ENCODE measurements at regions not wholly inside any gene's neighbourhood (a gene's known extent, or its start where the extent isn't known, plus 50 kb on each side); places are given as distances from the start of the nearest gene placed in this dataset.

DNA sequence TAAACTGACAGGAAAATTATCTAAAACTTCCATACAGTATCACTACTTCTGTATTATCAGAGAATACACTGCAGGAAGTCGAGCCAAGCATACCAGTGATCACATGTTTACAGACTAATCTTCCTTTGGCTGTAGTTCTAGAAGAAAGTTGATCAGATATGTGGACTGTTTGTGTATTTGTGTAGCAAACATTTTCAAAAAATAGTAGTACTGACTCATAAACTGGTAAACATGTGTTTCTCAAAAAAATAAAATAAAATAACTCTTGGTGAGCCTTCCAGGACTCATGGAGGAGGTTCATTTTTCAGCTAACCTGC is 148.9 kb upstream of the SLC39A10 start:
- peaks cover 3% of the 10 kb centered on the region; the same call in 1 of the 2 replicates for H3K9me3 ChIP-seq (ENCODE audit: insufficient read depth, low read depth, low read length)
- no peaks in the 10 kb centered on the region for H3K36me3 ChIP-seq (ENCODE audit: insufficient read depth, low read length)
- 91% methylated on average over 1 of the region's 1 CpG for WGBS
- no peak overlapping the region for H3K4me3 ChIP-seq (ENCODE audit: low read length)
- H3K27me3 ChIP-seq (ENCODE audit: insufficient read depth, low read length): no peaks in the 10 kb centered on the region
- no peak overlapping the region for H3K27ac ChIP-seq (ENCODE audit: low read depth, low read length)
- H3K9ac ChIP-seq (ENCODE audit: low read depth, low read length): no peak overlapping the region
- H3K4me1 ChIP-seq (ENCODE audit: insufficient read depth, low read length): no peaks in the 10 kb centered on the region

- H3K27ac ChIP-seq (ENCODE audit: low read depth, low read length): no peak overlapping the region
- WGBS: 86% methylated on average over 3 of the region's 3 CpGs
- no peaks in the 10 kb centered on the region for H3K4me1 ChIP-seq (ENCODE audit: insufficient read depth, low read length)
- no peak overlapping the region for H3K9ac ChIP-seq (ENCODE audit: low read depth, low read length)
- no peaks in the 10 kb centered on the region for H3K36me3 ChIP-seq (ENCODE audit: insufficient read depth, low read length)
- no peaks in the 10 kb centered on the region for H3K27me3 ChIP-seq (ENCODE audit: insufficient read depth, low read length)
- no peak overlapping the region for H3K4me3 ChIP-seq (ENCODE audit: low read length)
- peaks cover 3% of the 10 kb centered on the region; the same call in 1 of the 2 replicates for H3K9me3 ChIP-seq (ENCODE audit: insufficient read depth, low read depth, low read length)
These were observed 149.4 kb upstream of the SLC39A10 start for GRCh38 chr2:195507447-195508138.

DNA sequence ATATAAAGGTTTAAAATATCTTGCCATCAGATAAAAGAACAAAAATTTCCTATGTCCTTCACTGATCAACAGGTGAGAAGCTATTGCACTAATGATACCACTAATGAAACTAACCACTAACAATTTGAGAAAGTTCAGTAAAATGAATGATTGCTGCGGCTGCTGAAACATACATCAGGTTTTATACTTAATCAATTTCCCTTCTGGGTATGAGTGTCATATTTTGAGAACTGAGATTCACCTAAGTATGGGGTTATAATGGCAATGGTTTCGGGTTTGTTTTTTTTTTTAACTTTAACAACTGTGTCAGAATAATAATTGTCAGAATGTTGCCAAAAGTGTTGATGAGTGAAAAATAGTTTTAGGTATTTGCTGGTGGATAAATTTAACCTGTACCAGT is 151.3 kb upstream of the SLC39A10 start:
- 95% methylated on average over 2 of the region's 2 CpGs for WGBS
- H3K4me3 ChIP-seq (ENCODE audit: low read length): no peak overlapping the region
- no peaks in the 10 kb centered on the region for H3K27me3 ChIP-seq (ENCODE audit: insufficient read depth, low read length)

GRCh38 chr2:195503208-195503607 is 153.8 kb upstream of the SLC39A10 start:
- no peak overlapping the region for H3K27ac ChIP-seq (ENCODE audit: low read depth, low read length)
- no peaks in the 10 kb centered on the region for H3K4me1 ChIP-seq (ENCODE audit: insufficient read depth, low read length)
- WGBS: 94% methylated on average over 4 of the region's 6 CpGs

More for the DNA sequence above, 151.3 kb upstream of the SLC39A10 start:
- Histone ChIP-seq H3K27ac (ENCODE audit: low read depth, low read length) (no peak overlapping the region), H3K36me3 (ENCODE audit: insufficient read depth, low read length) (no peaks in the 10 kb centered on the region), H3K9ac (ENCODE audit: low read depth, low read length) (no peak overlapping the region), H3K4me1 (ENCODE audit: insufficient read depth, low read length) (no peaks in the 10 kb centered on the region), H3K9me3 (ENCODE audit: insufficient read depth, low read depth, low read length) (peaks cover 3% of the 10 kb centered on the region; the same call in 1 of the 2 replicates)

DNA sequence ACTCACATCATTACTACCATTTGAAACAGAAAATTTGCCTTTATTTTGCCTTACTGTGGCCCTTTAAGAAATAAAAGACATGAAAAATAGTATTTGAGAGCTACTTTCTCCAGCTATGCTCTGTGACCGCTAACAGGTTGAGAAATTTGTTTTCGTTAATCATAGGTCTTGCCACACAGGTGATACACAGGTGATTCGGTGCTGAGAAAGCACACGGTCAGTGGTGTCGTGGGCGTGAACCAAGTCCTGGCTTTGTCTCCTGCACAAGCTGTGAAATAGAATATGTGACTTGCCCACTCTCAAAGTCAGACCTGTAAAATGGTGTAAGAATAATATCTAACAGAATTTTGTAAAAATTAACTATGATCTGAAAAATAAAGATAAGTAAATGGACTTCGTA is 155.3 kb upstream of the SLC39A10 start:
- WGBS: 94% methylated on average over 7 of the region's 7 CpGs
- Histone ChIP-seq H3K36me3 (ENCODE audit: insufficient read depth, low read length) (no peaks in the 10 kb centered on the region), H3K9me3 (ENCODE audit: insufficient read depth, low read depth, low read length) (no peaks in the 10 kb centered on the region; the same call in 1 of the 2 replicates), H3K4me3 (ENCODE audit: low read length) (no peak overlapping the region), H3K9ac (ENCODE audit: low read depth, low read length) (no peak overlapping the region), H3K27me3 (ENCODE audit: insufficient read depth, low read length) (no peaks in the 10 kb centered on the region), H3K4me1 (ENCODE audit: insufficient read depth, low read length) (no peaks in the 10 kb centered on the region), H3K27ac (ENCODE audit: low read depth, low read length) (no peak overlapping the region)

More at GRCh38 chr2:195503208-195503607, 153.8 kb upstream of the SLC39A10 start:
- Histone ChIP-seq H3K9ac (ENCODE audit: low read depth, low read length) (no peak overlapping the region), H3K4me3 (ENCODE audit: low read length) (no peak overlapping the region), H3K9me3 (ENCODE audit: insufficient read depth, low read depth, low read length) (peaks cover 3% of the 10 kb centered on the region; the same call in 1 of the 2 replicates), H3K27me3 (ENCODE audit: insufficient read depth, low read length) (no peaks in the 10 kb centered on the region), H3K36me3 (ENCODE audit: insufficient read depth, low read length) (no peaks in the 10 kb centered on the region)

DNA sequence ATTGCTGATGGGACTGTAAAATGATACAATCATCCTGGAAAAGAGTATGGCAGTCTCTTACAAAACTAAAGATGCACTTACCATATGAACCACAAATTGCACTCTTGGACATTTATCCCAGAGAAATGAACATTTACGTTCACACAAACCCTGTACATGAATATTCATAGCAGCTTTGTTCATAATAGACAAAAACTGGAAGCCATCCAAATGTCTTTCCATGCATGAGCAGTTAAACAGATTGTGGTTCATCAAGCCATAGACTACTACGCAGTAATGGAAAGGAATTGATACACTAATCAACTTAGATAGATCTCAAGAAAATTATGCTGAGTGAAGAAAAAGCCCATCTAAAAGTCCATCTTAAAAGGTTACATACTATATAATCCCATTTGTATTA is 156.1 kb upstream of the SLC39A10 start:
- 99% methylated on average over 2 of the region's 2 CpGs for WGBS
- no peaks in the 10 kb centered on the region for H3K36me3 ChIP-seq (ENCODE audit: insufficient read depth, low read length)
- H3K9ac ChIP-seq (ENCODE audit: low read depth, low read length): no peak overlapping the region
- no peaks in the 10 kb centered on the region for H3K27me3 ChIP-seq (ENCODE audit: insufficient read depth, low read length)
- no peak overlapping the region for H3K4me3 ChIP-seq (ENCODE audit: low read length)
- H3K4me1 ChIP-seq (ENCODE audit: insufficient read depth, low read length): no peaks in the 10 kb centered on the region
- H3K27ac ChIP-seq (ENCODE audit: low read depth, low read length): no peak overlapping the region
- H3K9me3 ChIP-seq (ENCODE audit: insufficient read depth, low read depth, low read length): no peaks in the 10 kb centered on the region

DNA sequence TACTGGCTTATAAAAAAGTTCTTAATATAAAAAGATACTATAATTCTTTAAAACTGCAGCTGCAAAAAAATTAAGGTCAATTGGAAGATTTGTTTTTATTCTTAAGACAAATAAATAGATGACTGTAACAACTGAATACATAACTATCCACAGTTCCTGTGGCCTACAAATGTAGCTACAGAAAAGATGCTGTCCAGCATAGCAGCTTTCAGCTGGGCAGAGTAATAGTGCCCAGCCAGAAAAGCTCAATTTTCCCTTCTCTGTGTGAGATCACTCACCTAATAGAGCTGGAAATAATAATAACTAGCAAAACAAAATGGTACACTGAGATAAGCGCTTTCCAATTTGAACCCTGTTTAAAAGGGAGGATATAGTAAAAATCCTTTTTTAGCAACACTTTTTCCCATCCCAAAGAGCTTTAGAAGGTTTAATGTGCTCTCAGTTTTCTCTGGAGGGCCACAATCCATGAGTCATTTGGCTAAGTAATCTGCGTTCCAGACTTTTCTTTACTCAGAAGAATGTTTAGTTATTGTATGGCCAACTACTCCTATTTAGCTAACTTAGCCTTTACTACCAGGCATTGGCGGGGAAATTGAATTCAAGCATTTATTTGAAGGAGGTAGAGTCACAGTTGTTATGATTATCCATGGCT is 158.1 kb upstream of the SLC39A10 start:
- 83% methylated on average over 1 of the region's 3 CpGs for WGBS
- H3K27ac ChIP-seq (ENCODE audit: low read depth, low read length): no peak overlapping the region

DNA sequence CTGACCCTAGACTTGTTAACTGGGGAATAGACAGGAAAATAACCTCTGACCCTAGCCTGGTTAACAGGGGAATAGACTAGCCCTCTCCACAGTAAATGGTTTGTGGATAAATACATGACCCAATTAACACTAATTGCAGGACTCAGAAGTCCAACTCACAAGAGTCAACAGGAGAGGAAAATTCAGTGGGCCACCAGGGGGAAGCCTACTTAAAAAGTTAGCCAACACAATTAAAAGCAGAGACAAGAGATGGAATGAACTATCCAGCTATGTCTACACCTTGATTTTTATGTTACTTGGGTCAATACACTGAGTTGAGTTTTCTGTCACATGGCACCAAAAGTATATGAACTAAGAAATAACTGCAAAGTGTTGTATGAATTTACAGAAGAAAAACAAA is 158.8 kb upstream of the SLC39A10 start:
- Histone ChIP-seq H3K36me3 (ENCODE audit: insufficient read depth, low read length) (no peaks in the 10 kb centered on the region), H3K27ac (ENCODE audit: low read depth, low read length) (no peak overlapping the region), H3K9ac (ENCODE audit: low read depth, low read length) (no peak overlapping the region), H3K9me3 (ENCODE audit: insufficient read depth, low read depth, low read length) (no peaks in the 10 kb centered on the region), H3K4me1 (ENCODE audit: insufficient read depth, low read length) (no peaks in the 10 kb centered on the region), H3K27me3 (ENCODE audit: insufficient read depth, low read length) (no peaks in the 10 kb centered on the region), H3K4me3 (ENCODE audit: low read length) (no peak overlapping the region)

More for the DNA sequence above, 158.1 kb upstream of the SLC39A10 start:
- H3K4me3 ChIP-seq (ENCODE audit: low read length): no peak overlapping the region
- H3K27me3 ChIP-seq (ENCODE audit: insufficient read depth, low read length): no peaks in the 10 kb centered on the region
- no peaks in the 10 kb centered on the region for H3K4me1 ChIP-seq (ENCODE audit: insufficient read depth, low read length)
- no peaks in the 10 kb centered on the region for H3K36me3 ChIP-seq (ENCODE audit: insufficient read depth, low read length)
- no peaks in the 10 kb centered on the region for H3K9me3 ChIP-seq (ENCODE audit: insufficient read depth, low read depth, low read length)
- H3K9ac ChIP-seq (ENCODE audit: low read depth, low read length): no peak overlapping the region

DNA sequence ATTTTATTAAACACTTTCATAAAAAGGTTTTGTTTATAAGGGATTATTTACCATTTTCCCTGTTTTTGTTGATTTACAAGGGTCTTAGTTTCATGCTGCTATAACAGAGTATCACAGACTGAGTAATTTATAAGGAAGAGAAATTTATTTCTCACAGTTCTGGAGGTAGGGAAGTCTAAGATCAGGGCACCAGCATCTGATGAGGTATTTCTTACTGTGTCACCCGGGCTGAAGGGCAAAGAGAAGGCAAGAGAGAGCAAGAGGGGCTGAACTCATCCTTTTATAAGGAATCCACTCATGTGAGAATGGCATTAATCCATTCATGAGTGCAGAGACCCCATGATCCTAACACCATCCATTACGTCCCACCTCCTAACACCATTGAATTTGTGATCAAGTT is 160.0 kb upstream of the SLC39A10 start:
- H3K4me3 ChIP-seq (ENCODE audit: low read length): no peak overlapping the region
- WGBS: 87% methylated on average over 2 of the region's 2 CpGs
- H3K27me3 ChIP-seq (ENCODE audit: insufficient read depth, low read length): no peaks in the 10 kb centered on the region
- H3K9me3 ChIP-seq (ENCODE audit: insufficient read depth, low read depth, low read length): no peaks in the 10 kb centered on the region
- H3K27ac ChIP-seq (ENCODE audit: low read depth, low read length): no peak overlapping the region
- H3K4me1 ChIP-seq (ENCODE audit: insufficient read depth, low read length): no peaks in the 10 kb centered on the region
- no peaks in the 10 kb centered on the region for H3K36me3 ChIP-seq (ENCODE audit: insufficient read depth, low read length)
- no peak overlapping the region for H3K9ac ChIP-seq (ENCODE audit: low read depth, low read length)

- H3K27me3 ChIP-seq (ENCODE audit: insufficient read depth, low read length): no peaks in the 10 kb centered on the region
- H3K9ac ChIP-seq (ENCODE audit: low read depth, low read length): no peak overlapping the region
- H3K4me1 ChIP-seq (ENCODE audit: insufficient read depth, low read length): 0 out of 2 replicates have a peak, but pooled peaks cover 4% of the 10 kb centered on the region
- H3K27ac ChIP-seq (ENCODE audit: low read depth, low read length): no peak overlapping the region
- H3K4me3 ChIP-seq (ENCODE audit: low read length): no peak overlapping the region
- no peaks in the 10 kb centered on the region for H3K36me3 ChIP-seq (ENCODE audit: insufficient read depth, low read length)
- H3K9me3 ChIP-seq (ENCODE audit: insufficient read depth, low read depth, low read length): no peaks in the 10 kb centered on the region
These were observed 161.1 kb upstream of the SLC39A10 start for GRCh38 chr2:195495966-195496365.

- H3K27me3 ChIP-seq (ENCODE audit: insufficient read depth, low read length): no peaks in the 10 kb centered on the region
- H3K4me3 ChIP-seq (ENCODE audit: low read length): no peak overlapping the region
- 100% methylated on average over 1 of the region's 2 CpGs for WGBS
- 0 out of 2 replicates have a peak, but pooled peaks cover 4% of the 10 kb centered on the region for H3K4me1 ChIP-seq (ENCODE audit: insufficient read depth, low read length)
- H3K27ac ChIP-seq (ENCODE audit: low read depth, low read length): no peak overlapping the region
- H3K36me3 ChIP-seq (ENCODE audit: insufficient read depth, low read length): no peaks in the 10 kb centered on the region
- no peak overlapping the region for H3K9ac ChIP-seq (ENCODE audit: low read depth, low read length)
- H3K9me3 ChIP-seq (ENCODE audit: insufficient read depth, low read depth, low read length): no peaks in the 10 kb centered on the region
These were observed 161.7 kb upstream of the SLC39A10 start for GRCh38 chr2:195495351-195495750.
